WI38 (cell line): ENCODE measurements at regions not wholly inside any gene's neighbourhood (a gene's known extent, or its start where the extent isn't known, plus 50 kb on each side); places are given as distances from the start of the nearest gene placed in this dataset.

Source experiments
- H3K4me3 ChIP-seq: 2 replicates; pipeline ENCODE4 v1.5.1; 2011; ENCODE audit warnings: low read depth, mild to moderate bottlenecking, control low read depth, low read length
- CTCF ChIP-seq: IDR thresholded peaks from 2 replicates; pipeline ENCODE4 v1.5.1; 2012; ENCODE audit warnings: low read depth, mild to moderate bottlenecking, control low read depth, low read length

- H3K4me3 ChIP-seq = no peak overlapping the region
- no peak for TF ChIP-seq CTCF
Observed at GRCh38 chr2:240299710-240300068, 135.8 kb upstream of the GPC1 start.

- no peak overlapping the region for H3K4me3 ChIP-seq
- TF ChIP-seq CTCF = no peak
Observed at GRCh38 chr2:240300261-240300821, 135.1 kb upstream of the GPC1 start.

GRCh38 chr2:240300840-240301239, 134.6 kb upstream of the GPC1 start:
- TF ChIP-seq CTCF = no peak
- H3K4me3 ChIP-seq = no peak overlapping the region

GRCh38 chr2:240301256-240301795, 134.1 kb upstream of the GPC1 start:
- H3K4me3 ChIP-seq = no peak overlapping the region
- no peak for TF ChIP-seq CTCF

GRCh38 chr2:240302041-240302440, 133.4 kb upstream of the GPC1 start:
- TF ChIP-seq CTCF = no peak
- H3K4me3 ChIP-seq = no peak overlapping the region

GRCh38 chr2:240302933-240303595, 132.4 kb upstream of the GPC1 start:
- TF ChIP-seq CTCF = no peak
- H3K4me3 ChIP-seq = no peak overlapping the region

GRCh38 chr2:240303896-240304745, 131.3 kb upstream of the GPC1 start:
- TF ChIP-seq CTCF = no peak
- H3K4me3 ChIP-seq = no peak overlapping the region
